ENCODE measurements at regions not wholly inside any gene's neighbourhood (a gene's known extent, or its start where the extent isn't known, plus 50 kb on each side); places are given as distances from the start of the nearest gene placed in this dataset.
"Not testable (repeated sequence)": the region's sequence is repeated elsewhere in the genome, so short reads cannot be mapped to it uniquely, and the experiment has no call there.

DNA sequence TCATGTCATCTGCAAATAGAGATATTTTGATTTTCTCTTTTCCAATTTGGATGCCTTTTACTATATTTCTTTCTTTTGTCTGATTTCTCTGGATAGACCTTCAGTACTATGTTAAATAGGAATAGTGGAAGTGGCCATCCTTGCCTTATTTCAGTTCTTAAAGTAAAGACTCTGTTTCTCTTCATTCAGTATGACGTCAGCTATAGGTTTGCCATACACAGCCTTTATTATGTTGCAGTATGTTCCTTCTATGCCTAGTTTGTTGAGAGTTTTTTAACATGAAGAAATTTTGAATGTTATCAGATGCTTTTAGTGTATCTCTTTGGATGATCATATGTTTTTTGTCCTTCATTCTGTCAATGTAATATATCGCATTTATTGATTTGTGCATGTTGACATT lies 566.7 kb upstream of the ROBO1 start:
- DNase-seq (ENCODE audit: low spot score): no peak

DNA sequence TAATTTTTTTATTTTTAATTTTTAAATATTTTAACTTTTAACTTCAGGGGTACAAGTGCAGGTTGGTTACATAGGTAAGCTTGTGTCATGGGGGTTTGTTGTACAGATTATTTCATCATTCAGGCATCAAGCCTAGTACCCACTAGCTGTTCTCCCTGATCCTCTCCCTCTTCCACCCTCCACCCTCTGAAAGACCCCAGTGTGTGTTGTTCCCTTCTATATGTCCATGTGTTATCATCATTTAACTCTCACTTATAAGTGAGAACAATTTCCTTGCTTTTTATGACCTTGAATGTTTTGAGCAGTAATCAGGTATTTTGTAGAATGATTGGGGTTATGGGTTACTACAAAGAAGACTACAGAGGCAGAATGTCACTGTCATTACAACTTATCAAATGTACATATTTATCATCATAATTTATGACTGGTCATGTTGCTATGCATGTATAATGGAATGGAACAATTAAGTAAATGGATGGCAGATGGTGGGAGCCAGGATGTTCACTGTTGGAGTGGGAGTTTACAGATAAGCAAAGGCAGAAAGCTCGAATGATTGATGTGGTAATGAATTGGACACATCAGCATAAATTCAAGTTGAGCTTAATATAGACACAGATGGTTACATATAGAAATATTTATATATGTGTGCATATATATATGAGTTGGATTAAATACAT lies 563.8 kb upstream of the ROBO1 start:
- no peak for DNase-seq (ENCODE audit: low spot score)

DNA sequence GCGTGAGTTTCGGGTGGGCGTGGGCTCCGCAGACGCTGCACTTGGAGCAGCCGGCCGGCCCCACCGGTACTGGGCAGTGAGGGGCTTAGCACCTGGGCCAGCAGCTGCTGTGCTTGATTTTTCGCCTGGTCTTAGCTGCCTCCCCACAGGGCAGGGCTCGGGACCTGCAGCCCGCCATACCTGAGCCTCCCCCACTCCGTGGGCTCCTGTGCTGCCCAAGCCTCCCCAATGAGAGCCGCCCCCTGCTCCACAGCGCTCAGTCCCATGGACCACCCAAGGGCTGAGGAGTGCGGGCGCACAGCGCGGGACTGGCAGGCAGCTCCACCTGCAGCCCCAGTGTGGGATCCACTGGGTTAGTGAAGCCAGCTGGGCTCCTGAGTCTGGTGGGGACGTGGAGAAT lies 546.7 kb upstream of the ROBO1 start:
- DNase-seq (ENCODE audit: low spot score): not testable (repeated sequence)

DNA sequence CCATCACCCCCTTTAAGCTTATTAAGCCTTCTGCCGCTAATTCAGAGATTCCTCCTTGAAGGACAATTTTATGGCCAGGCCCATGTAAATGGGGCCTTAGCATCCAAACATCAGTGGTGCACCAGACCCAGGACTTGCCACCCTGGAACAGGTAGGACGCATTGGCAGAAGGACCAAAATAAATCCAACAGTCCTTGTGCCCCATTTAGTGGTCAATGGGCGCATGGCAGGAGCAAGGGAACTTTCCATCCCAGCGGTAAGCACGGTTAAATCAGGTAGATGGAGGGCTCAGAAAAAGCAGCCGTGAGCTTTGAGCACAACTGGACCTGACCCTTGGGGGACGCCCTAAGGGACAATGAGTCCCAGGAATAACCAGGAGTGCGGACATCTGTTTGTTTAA lies 540.8 kb upstream of the ROBO1 start:
- DNase-seq (ENCODE audit: low spot score): no peak

DNA sequence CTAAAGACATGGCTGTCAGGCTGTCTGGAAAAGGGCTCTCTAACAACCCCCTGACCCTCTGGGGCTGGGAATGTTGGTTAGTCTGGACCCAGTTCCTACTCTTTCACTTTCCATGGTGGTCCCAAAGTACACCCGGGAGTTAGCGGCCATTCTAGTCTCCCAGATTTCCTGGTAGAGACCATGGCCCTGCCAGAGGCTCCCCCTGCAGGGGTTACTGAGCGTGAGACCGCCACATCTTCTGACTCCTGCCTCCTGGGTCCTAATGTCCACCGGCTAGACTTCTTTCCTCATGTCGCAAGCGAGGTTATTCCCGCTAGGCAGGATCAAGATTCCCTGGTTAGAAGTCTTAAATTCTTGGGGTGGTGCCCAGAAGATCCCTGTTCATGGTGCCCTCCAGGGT lies 540.0 kb upstream of the ROBO1 start:
- no peak for DNase-seq (ENCODE audit: low spot score)

DNA sequence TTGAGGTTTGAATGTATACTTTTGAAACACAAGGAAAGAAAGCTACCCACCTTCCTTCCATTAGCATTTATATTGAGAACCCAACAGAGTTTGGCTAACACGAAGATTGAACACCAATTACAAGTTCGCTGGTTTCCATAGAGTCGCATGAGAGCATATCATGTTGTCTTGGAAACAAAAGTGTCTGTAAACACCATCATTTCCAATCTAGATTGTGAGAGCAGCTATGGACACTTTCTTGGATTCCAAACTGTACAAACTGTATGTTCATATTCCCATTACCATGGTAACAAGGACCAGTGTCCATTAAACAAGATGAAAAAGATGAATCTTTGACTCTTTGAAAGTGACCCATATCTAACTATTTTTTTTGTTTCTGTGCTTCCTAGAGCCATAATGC lies 529.9 kb upstream of the ROBO1 start:
- no peak for DNase-seq (ENCODE audit: low spot score)

DNA sequence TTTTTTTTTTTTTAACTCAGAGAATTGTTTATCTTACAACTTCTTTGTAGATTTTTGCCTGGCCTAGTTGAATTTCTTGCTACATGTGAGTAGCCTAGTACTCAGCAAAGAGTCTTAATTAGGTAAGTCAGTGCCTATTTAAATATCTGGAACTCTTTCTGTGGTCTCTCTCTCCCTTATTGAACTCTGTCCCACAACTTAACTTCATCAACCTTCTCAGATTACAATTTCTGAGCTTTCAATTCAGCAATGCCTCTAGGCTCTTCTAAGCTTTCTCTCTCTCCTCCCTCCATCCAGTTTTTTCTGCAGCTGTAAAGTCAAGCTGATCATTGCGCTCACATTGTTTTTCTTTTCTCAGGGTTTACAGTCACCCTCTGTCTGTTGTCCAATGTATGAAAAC lies 517.6 kb upstream of the ROBO1 start:
- DNase-seq (ENCODE audit: low spot score): no peak

DNA sequence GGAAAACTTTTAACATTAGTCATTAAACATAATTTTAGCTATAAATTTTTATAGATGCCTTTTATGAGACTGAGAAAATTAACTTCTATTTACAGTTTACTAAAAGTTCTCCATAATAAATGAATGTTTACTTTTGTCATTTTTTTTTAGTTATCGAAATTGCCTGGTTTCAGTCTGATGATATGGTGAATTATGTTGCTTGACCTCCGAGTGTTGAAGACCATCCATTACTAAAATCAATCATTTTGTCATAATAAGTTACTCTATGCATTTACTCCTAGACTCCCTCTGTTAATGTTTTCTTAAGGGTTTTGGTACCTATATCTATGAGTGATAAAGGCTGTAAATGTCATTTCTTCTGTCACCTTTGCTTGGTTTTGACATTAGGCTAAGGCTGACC lies 516.0 kb upstream of the ROBO1 start:
- DNase-seq (ENCODE audit: low spot score): no peak

DNA sequence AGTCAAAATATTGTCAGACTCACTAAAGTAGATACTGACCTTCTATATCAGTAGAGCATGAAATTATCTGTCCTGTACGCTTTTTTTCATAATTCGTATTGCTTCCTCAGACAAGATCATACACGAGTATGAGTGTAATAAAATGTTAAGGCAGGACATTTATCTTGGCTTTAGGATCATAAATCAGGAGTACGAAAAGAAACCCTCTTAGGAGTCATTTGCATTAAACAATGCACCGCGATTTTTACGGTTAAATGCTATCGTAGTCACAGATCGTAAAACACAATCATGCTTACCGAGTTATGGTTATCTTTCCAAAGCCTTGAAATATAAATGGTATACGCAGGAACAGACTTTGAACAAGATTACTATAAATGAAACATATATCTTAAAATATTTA lies 510.3 kb upstream of the ROBO1 start:
- DNase-seq (ENCODE audit: low spot score): no peak

DNA sequence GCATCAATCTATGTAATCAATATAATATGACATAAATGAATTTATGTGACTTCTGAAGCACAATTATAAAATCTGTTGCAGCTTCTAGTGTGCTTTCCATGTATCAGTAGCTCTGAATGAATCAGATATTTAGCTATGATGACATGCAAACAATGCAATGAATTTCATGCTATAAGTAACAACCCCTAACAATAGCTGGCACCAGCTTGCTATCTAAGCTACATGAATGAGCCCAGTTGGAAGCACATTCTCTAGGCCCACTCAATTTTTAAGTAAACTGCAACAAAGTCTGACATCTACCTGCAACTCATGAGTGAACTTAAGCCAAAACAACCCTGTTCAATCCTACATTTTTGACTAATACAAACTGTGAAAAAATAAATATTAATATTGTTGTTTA lies 507.3 kb upstream of the ROBO1 start:
- no peak for DNase-seq (ENCODE audit: low spot score)

DNA sequence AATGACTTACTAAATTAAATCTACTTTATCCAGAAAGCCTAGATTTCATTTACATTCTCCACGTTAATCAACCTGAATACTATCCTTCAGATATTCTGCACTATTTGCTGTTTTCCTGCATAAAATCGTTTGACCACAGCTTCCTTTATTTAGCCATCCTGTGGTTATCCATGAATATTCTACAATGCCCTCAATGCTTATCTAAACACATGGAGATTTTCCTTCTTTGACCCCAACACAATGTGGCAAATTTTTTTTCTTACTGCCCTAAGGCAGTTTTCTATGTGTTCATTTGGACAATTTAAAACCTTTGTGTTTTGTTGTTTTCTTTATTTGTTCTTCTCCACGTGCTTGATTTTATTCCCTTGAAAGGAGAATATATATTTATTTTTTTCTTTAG lies 495.5 kb upstream of the ROBO1 start:
- no peak for DNase-seq (ENCODE audit: low spot score)

DNA sequence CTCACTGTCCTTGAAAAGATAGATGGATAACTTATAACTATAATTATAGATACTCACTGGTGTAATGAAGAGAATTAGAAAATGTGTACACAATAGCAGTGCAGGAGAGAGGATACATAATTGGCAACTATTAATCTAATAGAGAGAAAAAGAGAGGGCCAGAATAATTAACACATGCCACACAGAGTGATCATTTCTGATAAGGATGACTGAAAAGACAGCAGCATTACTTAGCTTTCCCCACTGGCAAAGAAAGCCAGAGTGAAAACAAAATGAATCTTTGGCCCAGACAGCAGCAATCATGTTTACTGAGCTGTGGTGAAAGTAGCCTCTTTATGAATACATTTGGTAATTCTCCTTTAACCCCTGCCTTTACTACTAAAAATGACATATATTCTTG lies 493.3 kb upstream of the ROBO1 start:
- no peak for DNase-seq (ENCODE audit: low spot score)

DNA sequence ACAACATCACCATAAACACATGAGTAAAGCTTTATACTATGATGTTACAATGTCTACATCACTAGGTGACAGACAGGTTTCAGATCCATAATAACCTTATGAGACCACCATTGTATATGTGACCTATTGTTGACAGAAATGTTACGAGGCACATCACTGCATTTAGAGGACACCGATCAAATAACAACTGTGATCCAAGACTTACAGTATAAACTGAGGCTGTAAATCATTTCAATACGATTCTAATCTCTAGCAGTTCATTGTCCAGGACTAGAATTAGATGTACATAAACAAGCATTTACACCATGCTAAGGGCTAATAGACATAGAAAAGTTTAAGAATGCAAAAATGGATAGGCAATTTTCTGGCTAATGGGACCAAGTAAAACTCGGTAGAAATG lies 491.9 kb upstream of the ROBO1 start:
- DNase-seq (ENCODE audit: low spot score): no peak

DNA sequence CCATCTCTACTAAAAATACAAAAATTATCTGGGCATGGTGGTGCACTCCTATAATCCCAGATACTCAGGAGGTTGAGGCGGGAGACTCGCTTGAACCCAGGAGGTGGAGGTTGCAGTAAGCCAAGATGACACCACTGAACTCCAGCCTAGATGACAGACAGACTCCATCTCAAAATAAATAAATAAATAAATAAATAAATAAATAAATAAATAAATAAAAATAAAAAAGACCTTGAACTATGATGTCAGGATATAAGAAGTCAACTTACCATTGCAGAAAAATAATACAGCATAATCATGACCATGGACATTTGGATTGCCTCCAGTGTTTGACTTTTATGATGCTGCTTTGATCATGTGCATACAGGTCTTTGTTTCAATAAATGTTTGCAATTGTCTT lies 484.3 kb upstream of the ROBO1 start:
- no peak for DNase-seq (ENCODE audit: low spot score)

DNA sequence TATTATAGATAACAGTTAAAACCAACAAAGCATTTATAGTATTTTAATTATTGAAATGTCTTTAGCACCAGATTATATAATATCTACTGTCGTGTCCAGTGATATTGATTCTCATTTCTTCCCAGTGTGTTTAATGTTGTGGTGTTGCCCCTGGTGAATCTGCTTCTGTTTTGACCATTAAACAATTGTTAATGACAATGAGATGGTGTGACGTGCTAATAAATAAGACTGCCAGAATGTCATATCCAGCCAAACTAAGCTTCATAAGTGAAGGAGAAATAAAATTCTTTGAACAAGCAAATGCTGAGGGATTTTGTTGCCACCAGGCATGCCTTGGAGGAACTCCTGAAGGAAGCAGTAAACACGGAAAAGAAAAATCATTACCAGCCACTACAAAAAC lies 480.0 kb upstream of the ROBO1 start:
- DNase-seq (ENCODE audit: low spot score): no peak

DNA sequence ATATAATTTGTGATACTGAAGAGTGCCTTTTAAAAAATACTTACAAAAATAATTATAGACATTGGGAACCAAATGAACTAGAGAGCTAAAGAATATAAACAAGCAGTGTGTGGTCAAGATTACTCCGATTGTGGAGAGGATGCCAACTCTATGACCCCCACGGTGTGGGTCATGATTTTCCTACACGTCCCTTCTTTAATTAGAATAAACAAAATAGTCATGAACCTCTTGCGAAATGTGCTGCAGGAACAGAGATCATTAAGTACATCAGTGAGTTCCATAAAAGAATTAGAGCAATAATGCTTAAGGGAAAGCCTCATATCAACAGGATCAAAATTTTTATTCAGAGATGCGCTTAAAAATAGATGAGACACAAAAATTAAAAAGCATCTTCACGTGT lies 476.6 kb upstream of the ROBO1 start:
- DNase-seq (ENCODE audit: low spot score): no peak

DNA sequence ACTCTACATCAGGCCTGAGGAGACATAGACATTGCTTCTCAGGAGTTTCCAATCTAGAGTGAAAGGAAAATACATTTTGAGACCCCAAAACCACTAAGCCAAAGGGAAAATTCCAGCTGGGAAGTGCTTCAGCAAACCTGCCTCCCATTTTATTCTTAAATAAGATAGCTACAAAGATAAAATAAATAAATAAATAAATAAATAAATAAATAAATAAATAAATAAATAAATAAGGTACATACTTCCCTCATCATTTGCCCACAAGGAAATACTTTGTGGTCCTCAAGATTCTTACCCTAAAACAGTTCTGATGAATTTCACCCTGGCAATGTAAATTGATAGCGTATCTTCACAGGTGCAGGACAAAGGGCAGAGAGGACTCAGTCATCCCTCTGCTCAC lies 474.0 kb upstream of the ROBO1 start:
- DNase-seq (ENCODE audit: low spot score): no peak

DNA sequence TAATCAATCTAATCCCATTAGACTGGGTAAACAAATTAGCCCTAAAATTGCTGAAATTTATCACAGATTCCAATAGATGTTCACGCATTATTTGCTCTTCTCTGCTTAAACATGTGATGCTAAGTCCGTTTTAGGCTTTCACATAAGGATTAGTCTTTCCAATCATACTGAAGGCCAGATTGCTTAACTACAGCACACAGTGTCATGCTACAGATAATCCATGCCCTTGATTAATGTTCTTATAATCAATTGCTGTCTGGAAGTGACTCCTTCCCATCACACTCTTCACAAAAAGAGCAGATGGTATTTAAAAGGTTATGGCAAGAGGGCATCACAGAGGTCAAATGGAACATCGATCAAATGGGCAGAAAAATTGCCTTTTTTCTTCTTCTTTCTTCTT lies 471.5 kb upstream of the ROBO1 start:
- no peak for DNase-seq (ENCODE audit: low spot score)

DNA sequence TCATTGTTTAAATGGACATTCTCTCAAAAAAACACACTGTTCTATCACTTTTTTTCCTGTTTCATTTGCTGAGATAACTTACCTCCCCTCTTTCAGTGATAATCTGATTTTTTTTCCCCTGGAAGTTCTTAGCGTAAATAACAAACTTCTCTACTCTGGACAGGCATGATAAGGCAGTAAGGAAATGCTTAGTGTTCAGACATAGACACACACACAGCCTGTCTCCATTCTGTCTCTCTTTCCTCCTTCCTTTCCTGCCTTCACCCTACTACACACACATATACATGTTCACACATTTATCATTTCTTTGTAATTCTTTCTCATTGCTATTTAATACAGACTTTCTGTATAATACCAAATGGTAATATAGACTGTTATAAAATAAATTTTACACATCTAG lies 470.8 kb upstream of the ROBO1 start:
- no peak for DNase-seq (ENCODE audit: low spot score)

DNA sequence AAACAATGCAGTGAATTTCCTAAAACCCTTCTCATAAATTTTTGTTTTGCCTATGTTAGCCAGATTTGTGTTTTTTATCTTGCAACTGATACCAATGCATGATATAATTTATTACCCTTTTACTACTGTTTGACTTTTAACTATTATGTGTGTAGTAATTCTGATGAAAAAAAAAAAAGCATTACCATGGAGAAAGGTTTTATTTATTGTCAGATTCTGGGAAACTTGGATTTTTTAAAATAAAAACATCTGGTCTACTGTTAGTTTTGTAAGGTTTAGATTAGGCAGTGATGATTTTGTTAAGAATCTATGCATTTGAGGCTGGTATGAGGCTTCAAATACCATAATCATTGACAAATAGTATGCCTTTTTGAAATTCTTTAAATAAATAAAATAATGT lies 470.4 kb upstream of the ROBO1 start:
- no peak for DNase-seq (ENCODE audit: low spot score)

DNA sequence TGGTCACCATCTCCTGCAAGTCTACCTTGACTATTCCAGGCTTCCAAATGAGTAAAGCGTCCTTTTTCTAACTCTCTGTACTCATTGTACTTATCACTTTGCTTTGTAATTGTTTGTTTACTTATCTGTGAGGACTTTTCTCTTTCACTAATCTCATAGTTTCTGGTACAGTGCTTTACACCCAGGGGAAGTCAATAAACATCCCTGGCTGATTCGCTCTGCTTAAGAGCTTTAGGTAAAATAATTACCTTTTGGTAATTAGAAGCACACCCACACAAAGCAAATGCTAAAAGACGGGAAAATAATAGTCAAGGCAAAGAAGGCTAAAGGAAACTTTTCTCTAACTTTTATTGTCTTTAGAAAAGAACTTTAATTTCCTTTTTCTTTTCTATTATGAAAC lies 466.9 kb upstream of the ROBO1 start:
- no peak for DNase-seq (ENCODE audit: low spot score)

DNA sequence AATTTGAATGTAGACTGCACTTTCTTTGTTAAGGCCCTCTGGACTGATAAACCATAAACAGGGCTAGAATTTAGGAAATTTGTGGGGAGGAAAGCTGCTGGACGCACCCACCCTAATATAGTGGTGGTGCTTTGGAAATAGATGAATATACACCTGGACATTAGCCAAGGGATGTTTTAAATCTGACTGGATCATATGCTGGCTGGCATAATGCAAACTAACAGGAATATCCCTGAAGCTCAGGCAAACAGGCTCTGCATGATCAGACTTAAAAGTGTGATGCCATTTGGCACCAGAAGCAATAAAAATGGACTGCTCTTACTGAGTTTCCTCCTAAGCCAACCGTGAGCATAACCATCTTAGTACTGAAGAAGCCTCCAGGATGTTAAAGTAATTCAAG lies 465.8 kb upstream of the ROBO1 start:
- no peak for DNase-seq (ENCODE audit: low spot score)

DNA sequence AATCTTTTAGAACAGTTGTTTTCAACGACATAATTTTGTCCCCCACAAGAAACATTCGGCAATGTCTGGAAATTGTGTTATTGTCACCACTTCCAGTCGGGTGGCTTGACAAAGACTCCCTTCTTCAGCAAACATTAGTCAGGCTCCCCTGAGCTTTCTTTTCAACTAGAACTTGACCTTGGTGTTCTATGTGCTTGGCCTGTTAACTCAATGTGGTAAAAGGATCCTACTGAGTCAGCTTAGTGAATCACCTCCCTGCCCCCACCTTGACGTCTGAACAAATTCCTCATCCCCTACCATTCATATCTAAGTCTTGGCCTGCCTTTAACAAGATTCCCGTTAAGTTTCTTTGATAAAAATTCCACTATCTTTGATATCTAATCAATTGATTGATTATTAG lies 465.0 kb upstream of the ROBO1 start:
- no peak for DNase-seq (ENCODE audit: low spot score)

DNA sequence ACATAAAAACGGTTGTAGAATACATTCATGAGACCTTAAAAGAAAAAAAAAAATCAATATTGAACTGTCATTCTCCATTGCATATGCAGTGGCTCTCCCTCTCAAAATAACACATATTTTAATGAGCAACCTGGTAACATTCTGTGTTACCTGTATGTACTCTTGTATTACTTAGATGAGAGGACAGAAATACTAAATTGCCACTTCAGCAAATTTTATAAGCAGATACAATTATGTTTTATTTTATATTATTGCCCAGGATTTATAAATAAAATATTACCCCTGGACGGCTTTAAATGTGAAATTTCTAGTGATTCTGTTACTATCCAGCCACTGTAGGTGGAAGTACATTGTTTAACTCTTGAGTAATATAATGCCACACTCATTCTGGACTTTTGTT lies 463.2 kb upstream of the ROBO1 start:
- DNase-seq (ENCODE audit: low spot score): no peak

DNA sequence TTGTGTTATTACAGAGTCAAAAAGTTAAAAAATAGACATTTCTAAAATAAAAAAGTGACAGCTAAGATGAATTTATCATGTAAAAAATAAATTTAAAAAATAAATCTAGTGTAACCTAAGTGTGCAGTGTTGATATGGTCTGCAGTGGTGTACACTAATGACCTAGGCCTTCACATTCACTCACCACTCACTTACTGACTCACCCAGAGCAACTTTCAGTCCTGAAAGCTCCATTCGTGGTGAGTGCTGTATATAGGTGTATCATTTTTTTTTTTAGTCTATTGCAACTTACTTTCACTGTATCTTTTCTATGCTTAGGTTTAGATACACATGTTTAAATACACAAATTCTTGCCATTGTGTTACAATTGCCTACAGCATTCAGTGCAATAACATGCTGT lies 459.4 kb upstream of the ROBO1 start:
- no peak for DNase-seq (ENCODE audit: low spot score)

All from pons (tissue), 1 donor.